ENCODE measurements at regions not wholly inside any gene's neighbourhood (a gene's known extent, or its start where the extent isn't known, plus 50 kb on each side); places are given as distances from the start of the nearest gene placed in this dataset.
A peak's percentile ranks its signal among the peaks of the same experiment; 100 is the strongest.

- TF ChIP-seq CTCF (IDR thresholded peaks at IDR 0.05) = peak; percentile 78
- DNase-seq = peak; percentile 70
- intact Hi-C loops (cut with DNase I) = loop anchor here (10.0 kb wide), 1 partner anchor 149 kb away; no protein-coding TSS in a partner anchor
Measured at GRCh38 chr11:86193297-86194095, 51.1 kb upstream of the EED start.

GRCh38 chr11:86192519-86193257, 51.9 kb upstream of the EED start:
- no peak for DNase-seq
- no peak overlapping the region for H3K4me3 ChIP-seq
- H3K27ac ChIP-seq = peak overlapping the region; percentile 42
- intact Hi-C loops (cut with DNase I) = loop anchor here (10.0 kb wide), 1 partner anchor 148 kb away; no protein-coding TSS in a partner anchor
- no peaks in the 10 kb centered on the region for H3K27me3 ChIP-seq
- H3K4me1 ChIP-seq = peaks cover 16% of the 10 kb centered on the region
- H3K9me3 ChIP-seq = no peaks in the 10 kb centered on the region
- no peak for ATAC-seq
- no peak for TF ChIP-seq CTCF (IDR thresholded peaks at IDR 0.05)
- no peaks in the 10 kb centered on the region for H3K36me3 ChIP-seq

More at GRCh38 chr11:86193297-86194095, 51.1 kb upstream of the EED start:
- Histone ChIP-seq H3K27me3 (no peaks in the 10 kb centered on the region), H3K9me3 (no peaks in the 10 kb centered on the region), H3K4me1 (peaks cover 16% of the 10 kb centered on the region), H3K4me3 (peak overlapping the region; percentile 12), H3K36me3 (no peaks in the 10 kb centered on the region), H3K27ac (peak overlapping the region; percentile 42)
- ATAC-seq = peak; percentile 99

- Histone ChIP-seq H3K27ac (no peak overlapping the region), H3K4me1 (peaks cover 12% of the 10 kb centered on the region), H3K9me3 (no peaks in the 10 kb centered on the region), H3K27me3 (no peaks in the 10 kb centered on the region), H3K4me3 (no peak overlapping the region), H3K36me3 (no peaks in the 10 kb centered on the region)
- ATAC-seq (no peak), DNase-seq (no peak)
- intact Hi-C loops (cut with DNase I) = loop anchor here (10.0 kb wide), 1 partner anchor 147 kb away; no protein-coding TSS in a partner anchor
- no peak for TF ChIP-seq CTCF (IDR thresholded peaks at IDR 0.05)
Measured at GRCh38 chr11:86191874-86192273, 52.7 kb upstream of the EED start.

- no peak overlapping the region for H3K4me3 ChIP-seq
- H3K9me3 ChIP-seq = no peaks in the 10 kb centered on the region
- ATAC-seq (no peak), DNase-seq (no peak)
- no peak overlapping the region for H3K27ac ChIP-seq
- peaks cover 6% of the 10 kb centered on the region for H3K4me1 ChIP-seq
- H3K36me3 ChIP-seq = no peaks in the 10 kb centered on the region
- no peaks in the 10 kb centered on the region for H3K27me3 ChIP-seq
- intact Hi-C loops (cut with DNase I) = no loop called here
- TF ChIP-seq CTCF (IDR thresholded peaks at IDR 0.05) = no peak
Measured at GRCh38 chr11:86187027-86187426, 57.5 kb upstream of the EED start.

- ATAC-seq (no peak), DNase-seq (no peak)
- Histone ChIP-seq H3K4me3 (no peak overlapping the region), H3K27me3 (no peaks in the 10 kb centered on the region), H3K9me3 (no peaks in the 10 kb centered on the region), H3K27ac (no peak overlapping the region), H3K36me3 (no peaks in the 10 kb centered on the region), H3K4me1 (peaks cover 6% of the 10 kb centered on the region)
- no peak for TF ChIP-seq CTCF (IDR thresholded peaks at IDR 0.05)
- intact Hi-C loops (cut with DNase I) = no loop called here
Measured at GRCh38 chr11:86186386-86186785, 58.2 kb upstream of the EED start.

Data from upper lobe of right lung (tissue), 1 donor.